LNCAP (cell line): ENCODE measurements at regions not wholly inside any gene's neighbourhood (a gene's known extent, or its start where the extent isn't known, plus 50 kb on each side); places are given as distances from the start of the nearest gene placed in this dataset.

Source experiments
- TF ChIP-seq, protein P1 (sequence below): fragments of 450-650 bp; IDR thresholded peaks from 2 replicates; pipeline ENCODE4 v1.5.1; 2017; ENCODE audit warnings: mild to moderate bottlenecking

GRCh38 chr6:50270415-50270814 is 220.7 kb upstream of the DEFB112 start:
- TF ChIP-seq, protein P1, sequence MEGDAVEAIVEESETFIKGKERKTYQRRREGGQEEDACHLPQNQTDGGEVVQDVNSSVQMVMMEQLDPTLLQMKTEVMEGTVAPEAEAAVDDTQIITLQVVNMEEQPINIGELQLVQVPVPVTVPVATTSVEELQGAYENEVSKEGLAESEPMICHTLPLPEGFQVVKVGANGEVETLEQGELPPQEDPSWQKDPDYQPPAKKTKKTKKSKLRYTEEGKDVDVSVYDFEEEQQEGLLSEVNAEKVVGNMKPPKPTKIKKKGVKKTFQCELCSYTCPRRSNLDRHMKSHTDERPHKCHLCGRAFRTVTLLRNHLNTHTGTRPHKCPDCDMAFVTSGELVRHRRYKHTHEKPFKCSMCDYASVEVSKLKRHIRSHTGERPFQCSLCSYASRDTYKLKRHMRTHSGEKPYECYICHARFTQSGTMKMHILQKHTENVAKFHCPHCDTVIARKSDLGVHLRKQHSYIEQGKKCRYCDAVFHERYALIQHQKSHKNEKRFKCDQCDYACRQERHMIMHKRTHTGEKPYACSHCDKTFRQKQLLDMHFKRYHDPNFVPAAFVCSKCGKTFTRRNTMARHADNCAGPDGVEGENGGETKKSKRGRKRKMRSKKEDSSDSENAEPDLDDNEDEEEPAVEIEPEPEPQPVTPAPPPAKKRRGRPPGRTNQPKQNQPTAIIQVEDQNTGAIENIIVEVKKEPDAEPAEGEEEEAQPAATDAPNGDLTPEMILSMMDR: no peak

- TF ChIP-seq, protein P1: no peak
Observed at GRCh38 chr6:50271266-50271665, 221.5 kb upstream of the DEFB112 start.

DNA sequence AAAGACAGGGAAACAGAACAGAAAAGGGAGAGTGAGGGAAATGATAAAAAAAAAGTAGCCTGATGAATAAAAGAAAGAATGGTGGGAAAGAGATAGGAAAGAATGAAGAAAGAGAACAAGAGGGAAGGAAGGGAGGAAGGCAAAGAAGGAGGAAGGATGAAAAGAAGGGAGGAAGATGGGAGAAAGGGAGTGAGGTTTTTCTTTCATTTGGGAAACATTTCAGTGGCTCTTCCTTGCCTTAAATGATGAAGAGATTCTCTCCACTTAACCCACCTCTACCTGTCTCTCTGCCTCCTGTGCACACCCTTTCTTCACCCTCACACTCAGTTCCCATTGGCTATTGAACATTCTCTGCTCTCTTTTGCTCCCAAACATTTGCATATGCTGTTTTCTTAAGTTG is 222.1 kb upstream of the DEFB112 start:
- TF ChIP-seq, protein P1: no peak

DNA sequence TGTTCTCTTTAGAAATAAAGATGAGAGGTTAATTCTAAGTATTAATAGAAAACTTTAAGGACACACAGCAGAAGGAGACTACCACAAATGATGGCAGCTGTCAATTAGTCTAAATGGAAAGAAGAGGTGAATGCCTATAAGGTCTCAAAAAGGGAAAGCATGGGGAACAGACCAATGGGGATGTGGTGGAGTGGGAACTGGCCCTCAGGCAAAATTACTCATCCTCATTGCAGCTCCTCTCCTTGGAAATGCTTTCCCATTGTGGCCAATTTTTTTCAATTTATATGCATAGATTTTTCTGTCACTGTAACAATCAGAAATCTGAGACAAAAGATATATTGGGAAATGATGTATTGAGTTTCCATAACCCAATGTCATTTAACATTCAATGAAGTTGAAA is 222.9 kb upstream of the DEFB112 start:
- TF ChIP-seq, protein P1: no peak

DNA sequence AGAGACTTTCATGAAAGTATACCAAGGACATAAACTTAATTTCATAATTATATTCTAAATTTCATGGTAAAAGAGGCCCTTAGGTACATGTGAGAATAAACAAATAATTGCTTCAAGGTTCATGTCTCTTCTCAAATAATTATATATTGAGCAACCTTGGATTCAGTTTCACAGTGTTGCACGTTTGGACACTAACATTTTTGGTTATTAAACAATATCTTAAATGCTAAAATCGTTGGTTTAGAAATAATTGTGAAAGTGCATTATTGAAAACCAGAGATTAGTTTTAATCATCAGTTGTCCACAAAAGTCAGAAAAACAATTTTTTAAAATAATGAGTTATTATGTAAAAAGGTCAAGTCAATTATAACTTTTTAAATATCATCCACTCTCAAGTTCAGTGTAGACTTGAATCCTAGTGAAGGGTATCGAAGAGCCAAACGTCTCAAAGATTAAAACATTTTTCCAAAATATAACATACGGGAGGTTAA is 227.1 kb upstream of the DEFB112 start:
- TF ChIP-seq, protein P1: no peak

- TF ChIP-seq, protein P1: no peak
Observed at GRCh38 chr6:50277774-50278173, 228.0 kb upstream of the DEFB112 start.

- TF ChIP-seq, protein P1: no peak
Observed at GRCh38 chr6:50278663-50279062, 228.9 kb upstream of the DEFB112 start.

DNA sequence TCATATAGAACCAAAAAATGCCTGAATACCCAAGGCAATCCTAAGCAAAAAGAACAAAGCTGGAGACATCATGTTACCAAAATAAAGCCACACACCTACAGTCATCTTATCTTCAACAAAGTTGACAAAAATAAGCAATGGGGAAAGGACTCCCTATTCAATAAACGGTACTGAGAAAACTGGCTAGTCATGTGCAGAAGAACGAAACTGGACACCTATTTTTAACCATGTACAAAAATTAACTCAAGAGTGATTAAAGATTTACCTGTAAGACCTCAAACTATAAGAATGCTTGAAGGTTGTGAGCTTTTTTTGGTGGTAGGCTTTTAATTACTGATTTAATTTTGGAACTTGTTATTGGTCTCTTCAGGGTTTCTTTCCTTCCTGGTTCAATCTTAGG is 236.0 kb upstream of the DEFB112 start:
- TF ChIP-seq, protein P1: no peak
